HCT116 (cell line): ENCODE measurements at regions not wholly inside any gene's neighbourhood (a gene's known extent, or its start where the extent isn't known, plus 50 kb on each side); places are given as distances from the start of the nearest gene placed in this dataset.

Source experiments
- ATAC-seq: fragments of 200-7000 bp; cut with Tn5 transposase; 2 replicates; pipeline ENCODE4 v1.9.1; 2020; ENCODE audit warnings: mild to moderate bottlenecking, moderate library complexity
- BruUV-seq: library from RNA; stranded (reverse); fragments of 400-500 nt; replicated peaks from 2 replicates; lab custom pipeline; 2021; lab: Mats Ljungman, UMichigan
- CTCF ChIA-PET: fragments of 300-600 bp; sonication (Branson Sonifier 250); formaldehyde crosslinking; loops from one replicate; lab custom pipeline; 2021; ENCODE audit warnings: antibody characterized with exemption; lab: Charles Lee
- POLR2A ChIA-PET: fragments of 300-600, 350-600 bp; sonication (Branson Sonifier 250); formaldehyde crosslinking; loops from one replicate; lab custom pipeline; 2021; ENCODE audit warnings: antibody characterized with exemption; lab: Charles Lee
- RAD21 ChIA-PET, 2 experiments: fragments of 300-600 bp; sonication (Branson Sonifier 250); formaldehyde crosslinking; loops; one replicate each; lab custom pipeline; 2023; ENCODE audit warnings: low total read pairs in 2 of 2; ENCODE audit not compliant: uncharacterized antibody in 2 of 2, unreplicated experiment in 2 of 2, low non-redundant PET in 1 of 2; lab: Charles Lee
- DNase-seq: peaks from one replicate; pipeline ENCODE4 v3.0.0-alpha.2; 2010; ENCODE audit warnings: low read depth, low spot score
- H2AFZ ChIP-seq: fragments of 200-600 bp; shearing (Covaris generic), sonication (generic); 2 replicates; pipeline ENCODE4 v1.6.1; 2017; ENCODE audit warnings: low read depth, mixed run types, mixed read lengths, antibody characterized with exemption, low read length; ENCODE audit not compliant: poor library complexity, severe bottlenecking
- H3K27ac ChIP-seq: 2 replicates; pipeline ENCODE4 v1.5.1; 2012; ENCODE audit warnings: low read depth, low read length
- H3K27me3 ChIP-seq: fragments of 200-600 bp; sonication (generic); 2 replicates; pipeline ENCODE4 v1.6.1; 2016; ENCODE audit warnings: mixed run types, low read length, mixed read lengths; ENCODE audit not compliant: insufficient read depth
- H3K36me3 ChIP-seq, 2 experiments: fragments of 200-500 bp in 1 of 2; fragments of 200-600 bp in 1 of 2; sonication (Bioruptor generic) in 1 of 2; sonication (generic) in 1 of 2; 2 replicates each; pipeline versions ENCODE4 v1.5.1 to v1.6.1; 2014 to 2016; ENCODE audit warnings: low read length in 2 of 2, inconsistent platforms in 1 of 2, mixed read lengths in 1 of 2, mixed run types in 1 of 2; ENCODE audit not compliant: insufficient read depth in 2 of 2, control insufficient read depth in 1 of 2
- H3K4me1 ChIP-seq, 2 experiments: fragments of 200-600 bp in 1 of 2; sonication (generic) in 1 of 2; 2 replicates each; pipeline versions ENCODE4 v1.5.1 to v1.6.1; 2012 to 2017; ENCODE audit warnings: low read length in 2 of 2, inconsistent platforms in 1 of 2, mild to moderate bottlenecking in 1 of 2, mixed read lengths in 1 of 2, mixed run types in 1 of 2, moderate library complexity in 1 of 2; ENCODE audit not compliant: insufficient read depth in 2 of 2, control insufficient read depth in 1 of 2
- H3K4me2 ChIP-seq: fragments of 200-600 bp; sonication (generic); 2 replicates; pipeline ENCODE4 v1.6.1; 2017; ENCODE audit warnings: mixed run types, low read length, mixed read lengths
- H3K4me3 ChIP-seq, 2 experiments: fragments of 200-600 bp in 1 of 2; sonication (generic) in 1 of 2; replicated peaks in 1 of 2; 2 replicates each; pipeline ENCODE4 v1.5.1; 2011 to 2016; ENCODE audit warnings: low read length in 2 of 2, control low read depth in 1 of 2, low read depth in 1 of 2, mild to moderate bottlenecking in 1 of 2, mixed read lengths in 1 of 2, mixed run types in 1 of 2
- H3K79me2 ChIP-seq: fragments of 200-600 bp; sonication (generic); 2 replicates; pipeline ENCODE4 v1.6.1; 2017; ENCODE audit warnings: mild to moderate bottlenecking, mixed run types, low read length, moderate library complexity, mixed read lengths; ENCODE audit not compliant: insufficient read depth
- H3K9ac ChIP-seq: fragments of 200-600 bp; sonication (generic); 2 replicates; pipeline ENCODE4 v1.6.1; 2016; ENCODE audit warnings: low read length, mixed read lengths
- H3K9me2 ChIP-seq: fragments of 200-600 bp; sonication (generic), shearing (Covaris generic); 2 replicates; pipeline ENCODE4 v1.6.1; 2017; ENCODE audit warnings: mixed run types, mild to moderate bottlenecking, moderate library complexity; ENCODE audit not compliant: insufficient read depth
- H3K9me3 ChIP-seq, 2 experiments: fragments of 200-500 bp in 1 of 2; fragments of 200-600 bp in 1 of 2; sonication (Bioruptor generic) in 1 of 2; sonication (generic) in 1 of 2; 2 replicates each; pipeline ENCODE4 v1.6.1; 2014 to 2017; ENCODE audit warnings: low read length in 2 of 2, mixed read lengths in 2 of 2, inconsistent platforms in 1 of 2, low read depth in 1 of 2, mild to moderate bottlenecking in 1 of 2, mixed run types in 1 of 2, moderate library complexity in 1 of 2; ENCODE audit not compliant: control insufficient read depth in 1 of 2, insufficient read depth in 1 of 2
- H4K20me1 ChIP-seq: fragments of 200-600 bp; sonication (generic), shearing (Covaris generic); 2 replicates; pipeline ENCODE4 v1.6.1; 2017; ENCODE audit warnings: mixed run types, mild to moderate bottlenecking, moderate library complexity; ENCODE audit not compliant: insufficient read depth
- CBX3 ChIP-seq: IDR thresholded peaks from 2 replicates; pipeline ENCODE4 v1.6.1; 2012; ENCODE audit warnings: low read depth
- CEBPB ChIP-seq: IDR thresholded peaks from 2 replicates; pipeline ENCODE4 v1.6.1; 2012; ENCODE audit warnings: low read depth
- CTCF ChIP-seq, 3 experiments: fragments of 200-600 bp in 1 of 3; sonication (generic) in 1 of 3; IDR thresholded peaks in 2 of 3; conservative IDR thresholded peaks in 1 of 3; 2 replicates each; pipeline ENCODE4 v1.5.1; 2012 to 2017; ENCODE audit warnings: low read depth in 2 of 3, low read length in 2 of 3, antibody characterized with exemption in 1 of 3, borderline replicate concordance in 1 of 3, control low read depth in 1 of 3, mild to moderate bottlenecking in 1 of 3, mixed read lengths in 1 of 3, mixed run types in 1 of 3, moderate library complexity in 1 of 3; ENCODE audit not compliant: insufficient read depth in 1 of 3
- ELF1 ChIP-seq: IDR thresholded peaks from 2 replicates; pipeline ENCODE4 v1.6.1; 2012; ENCODE audit warnings: low read depth, borderline replicate concordance
- EZH2phosphoT487 ChIP-seq: fragments of 200-600 bp; IDR thresholded peaks from 2 replicates; pipeline ENCODE4 v1.6.1; 2018; ENCODE audit warnings: antibody characterized with exemption, borderline replicate concordance
- JUND ChIP-seq: IDR thresholded peaks from 2 replicates; pipeline ENCODE4 v1.6.1; 2012
- MAX ChIP-seq: IDR thresholded peaks from 2 replicates; pipeline ENCODE4 v1.6.1; 2012
- POLR2A ChIP-seq: IDR thresholded peaks from 2 replicates; pipeline ENCODE4 v1.7.0; 2011; ENCODE audit warnings: borderline replicate concordance; ENCODE audit not compliant: insufficient read depth, insufficient read length; ENCODE audit errors: extremely low read depth
- POLR2AphosphoS5 ChIP-seq: IDR thresholded peaks from 2 replicates; pipeline ENCODE4 v1.6.1; 2011; ENCODE audit warnings: mild to moderate bottlenecking, low read depth, low read length, moderate library complexity
- RAD21 ChIP-seq: IDR thresholded peaks from 2 replicates; pipeline ENCODE4 v1.6.1; 2012; ENCODE audit warnings: low read depth, mild to moderate bottlenecking
- SP1 ChIP-seq: IDR thresholded peaks from 2 replicates; pipeline ENCODE4 v1.6.1; 2012; ENCODE audit warnings: low read depth
- SRF ChIP-seq: IDR thresholded peaks from 2 replicates; pipeline ENCODE4 v1.6.1; 2012; ENCODE audit warnings: low read depth
- TCF7L2 ChIP-seq: IDR thresholded peaks from 2 replicates; pipeline ENCODE4 v1.7.0; 2011; ENCODE audit warnings: borderline replicate concordance, inconsistent platforms; ENCODE audit not compliant: insufficient read depth, insufficient read length; ENCODE audit errors: extremely low read depth
- ZBTB33 ChIP-seq: IDR thresholded peaks from 2 replicates; pipeline ENCODE4 v1.6.1; 2011; ENCODE audit warnings: mild to moderate bottlenecking, low read length, moderate library complexity; ENCODE audit not compliant: insufficient replicate concordance; ENCODE audit errors: extremely low read depth
- ZFX ChIP-seq: fragments of 450-650 bp; IDR thresholded peaks from 2 replicates; pipeline ENCODE4 v1.6.1; 2017
- ZNF274 ChIP-seq: fragments of 200-500 bp; sonication (Bioruptor generic); IDR thresholded peaks from 2 replicates; pipeline ENCODE4 v1.6.1; 2014; ENCODE audit warnings: mild to moderate bottlenecking, low read depth, low read length, inconsistent platforms
- intact Hi-C: fragments of 100-400 bp; cut with micrococcal nuclease; formaldehyde crosslinking; loops from 2 replicates; pipeline ENCODE4 v1.10.0; 2022

GRCh38 chr6:25124216-25124715, 154.9 kb upstream of the CARMIL1 start:
- no peaks in the 10 kb centered on the region for H3K27me3 ChIP-seq
- POLR2A ChIA-PET, result no interaction called here
- CTCF ChIA-PET, result no interaction called here
- TF ChIP-seq RAD21 (no peak), ELF1 (no peak), CBX3 (no peak), EZH2phosphoT487 (no peak), SP1 (no peak), POLR2A (no peak), ZNF274 (no peak), JUND (no peak), ZFX (no peak), ZBTB33 (no peak), MAX (no peak), SRF (no peak), POLR2AphosphoS5 (no peak), TCF7L2 (no peak), CEBPB (no peak), CTCF (IDR thresholded peaks at IDR 0.05 in 2 of 3, conservative IDR thresholded peaks at IDR 0.05 in 1 of 3; ENCODE audit: borderline replicate concordance in 1 of 3, insufficient read depth in 1 of 3, low read depth in 2 of 3, low read length in 2 of 3) (no peak)
- no peaks in the 10 kb centered on the region for H3K9me2 ChIP-seq
- no peak overlapping the region for H3K4me2 ChIP-seq
- no peak overlapping the region for H3K9ac ChIP-seq
- RAD21 ChIA-PET, result no interaction called here
- H3K9me3 ChIP-seq, result no peaks in the 10 kb centered on the region
- no peaks in the 10 kb centered on the region for H3K4me1 ChIP-seq
- ATAC-seq, result no peak
- H3K4me3 ChIP-seq, result no peak overlapping the region
- no peaks in the 10 kb centered on the region for H4K20me1 ChIP-seq
- no peaks in the 10 kb centered on the region for H3K79me2 ChIP-seq
- BruUV-seq, result no TSS peak
- H3K27ac ChIP-seq, result no peak overlapping the region
- DNase-seq, result no peak
- H2AFZ ChIP-seq, result no peak overlapping the region
- intact Hi-C loops, result no loop called here
- H3K36me3 ChIP-seq, result no peaks in the 10 kb centered on the region
